Muscle of leg (tissue), 3 donors: ENCODE measurements at regions not wholly inside any gene's neighbourhood (a gene's known extent, or its start where the extent isn't known, plus 50 kb on each side); places are given as distances from the start of the nearest gene placed in this dataset.

Source experiments
- DNase-seq: peaks from one replicate; pipeline ENCODE4 v3.0.0; 2013
- H3K27ac ChIP-seq: one replicate; pipeline ENCODE4 v1.5.1; 2013; ENCODE audit warnings: mild to moderate bottlenecking, low read length, control low read depth
- H3K27me3 ChIP-seq: one replicate; pipeline ENCODE4 v1.6.1; 2013; ENCODE audit warnings: low read length; ENCODE audit not compliant: control insufficient read depth, insufficient read depth
- H3K36me3 ChIP-seq: one replicate; pipeline ENCODE4 v1.6.1; 2013; ENCODE audit warnings: low read length; ENCODE audit not compliant: control insufficient read depth, insufficient read depth
- H3K4me1 ChIP-seq: one replicate; pipeline ENCODE4 v1.6.1; 2013; ENCODE audit warnings: low read length; ENCODE audit not compliant: control insufficient read depth, insufficient read depth
- H3K4me3 ChIP-seq: one replicate; pipeline ENCODE4 v1.5.1; 2013; ENCODE audit warnings: low read length, control low read depth
- H3K9me3 ChIP-seq: replicated peaks from 2 replicates; pipeline ENCODE4 v1.6.1; 2013; ENCODE audit warnings: low read depth, low read length; ENCODE audit not compliant: control insufficient read depth
- WGBS: methylation state at CpG from one replicate; pipeline ENCODE4 v1.1.5; 2013; ENCODE audit warnings: missing lambda C conversion rate; ENCODE audit not compliant: insufficient coverage; 5-methylcytosine and 5-hydroxymethylcytosine counted together

GRCh38 chr5:13524936-13525335 lies 419.6 kb downstream of the DNAH5 start:
- Histone ChIP-seq H3K9me3 (no peaks in the 10 kb centered on the region), H3K27ac (no peak overlapping the region), H3K27me3 (no peaks in the 10 kb centered on the region), H3K4me3 (no peak overlapping the region), H3K36me3 (no peaks in the 10 kb centered on the region), H3K4me1 (no peaks in the 10 kb centered on the region)
- WGBS: 78% methylated on average over 1 of the region's 2 CpGs
- DNase-seq: no peak

GRCh38 chr5:13519131-13519530 lies 425.4 kb downstream of the DNAH5 start:
- peak; percentile 56 for DNase-seq
- no CpG with 5 or more reads among the region's 1 CpG for WGBS

DNA sequence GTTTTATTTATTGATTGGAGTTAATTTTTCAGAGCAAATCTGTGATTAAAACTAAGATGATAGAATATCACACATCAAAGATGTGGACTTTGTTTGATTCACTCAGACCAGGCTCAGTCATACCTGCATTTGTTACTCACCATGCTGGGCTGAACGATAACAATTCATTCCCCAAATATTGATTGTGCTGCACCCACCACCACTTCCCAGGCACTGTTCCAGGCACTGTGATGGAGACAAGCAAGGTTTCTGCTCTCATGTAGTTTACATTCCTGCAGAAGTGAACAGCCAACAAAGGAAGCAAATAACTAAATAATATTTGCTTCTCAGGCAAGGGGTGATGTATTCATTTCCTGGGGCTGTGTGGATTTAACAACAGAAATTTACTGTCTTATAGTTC lies 428.3 kb downstream of the DNAH5 start:
- H3K27me3 ChIP-seq: no peaks in the 10 kb centered on the region
- H3K4me1 ChIP-seq: no peaks in the 10 kb centered on the region
- no CpG with 5 or more reads among the region's 1 CpG for WGBS

More at GRCh38 chr5:13519131-13519530, 425.4 kb downstream of the DNAH5 start:
- Histone ChIP-seq H3K27ac (no peak overlapping the region), H3K4me1 (no peaks in the 10 kb centered on the region), H3K27me3 (no peaks in the 10 kb centered on the region), H3K9me3 (no peaks in the 10 kb centered on the region), H3K36me3 (no peaks in the 10 kb centered on the region), H3K4me3 (no peak overlapping the region)

DNA sequence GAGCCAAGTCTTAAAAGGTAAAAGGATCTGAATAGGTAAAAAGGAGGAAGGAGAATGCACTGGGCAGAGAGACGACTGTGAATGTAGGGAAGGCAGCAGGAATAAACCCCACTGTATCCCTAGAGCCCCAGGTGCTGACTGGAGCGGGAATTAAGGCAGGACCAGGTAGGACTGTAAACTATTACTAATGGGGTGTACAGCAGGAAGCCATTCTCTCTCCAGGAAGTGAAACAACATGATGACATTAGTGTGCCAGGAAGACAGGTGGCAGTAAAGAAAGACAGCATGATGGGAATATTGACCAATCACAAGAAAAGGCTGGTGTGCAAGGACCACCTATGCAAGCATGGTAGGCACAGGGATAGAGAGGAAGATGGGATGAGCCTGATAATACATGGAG lies 433.0 kb downstream of the DNAH5 start:
- Histone ChIP-seq H3K4me3 (no peak overlapping the region), H3K9me3 (no peaks in the 10 kb centered on the region), H3K27me3 (no peaks in the 10 kb centered on the region), H3K27ac (no peak overlapping the region), H3K36me3 (no peaks in the 10 kb centered on the region), H3K4me1 (no peaks in the 10 kb centered on the region)
- DNase-seq: no peak
- WGBS: 50% methylated on average over 2 of the region's 2 CpGs

More for the DNA sequence above, 428.3 kb downstream of the DNAH5 start:
- Histone ChIP-seq H3K9me3 (no peaks in the 10 kb centered on the region), H3K27ac (no peak overlapping the region), H3K4me3 (no peak overlapping the region), H3K36me3 (no peaks in the 10 kb centered on the region)
- no peak for DNase-seq

- Histone ChIP-seq H3K4me1 (no peaks in the 10 kb centered on the region), H3K27me3 (no peaks in the 10 kb centered on the region), H3K27ac (no peak overlapping the region), H3K9me3 (no peaks in the 10 kb centered on the region), H3K4me3 (no peak overlapping the region), H3K36me3 (no peaks in the 10 kb centered on the region)
- no peak for DNase-seq
- 47% methylated on average over 3 of the region's 4 CpGs for WGBS
These were observed 433.9 kb downstream of the DNAH5 start for GRCh38 chr5:13510616-13511015.

GRCh38 chr5:13508559-13508958 lies 435.9 kb downstream of the DNAH5 start:
- H3K36me3 ChIP-seq: no peaks in the 10 kb centered on the region
- no CpG with 5 or more reads among the region's 2 CpGs for WGBS
- no peak overlapping the region for H3K4me3 ChIP-seq
- DNase-seq: no peak
- no peaks in the 10 kb centered on the region for H3K27me3 ChIP-seq
- H3K9me3 ChIP-seq: no peaks in the 10 kb centered on the region
- H3K27ac ChIP-seq: no peak overlapping the region
- no peaks in the 10 kb centered on the region for H3K4me1 ChIP-seq

DNA sequence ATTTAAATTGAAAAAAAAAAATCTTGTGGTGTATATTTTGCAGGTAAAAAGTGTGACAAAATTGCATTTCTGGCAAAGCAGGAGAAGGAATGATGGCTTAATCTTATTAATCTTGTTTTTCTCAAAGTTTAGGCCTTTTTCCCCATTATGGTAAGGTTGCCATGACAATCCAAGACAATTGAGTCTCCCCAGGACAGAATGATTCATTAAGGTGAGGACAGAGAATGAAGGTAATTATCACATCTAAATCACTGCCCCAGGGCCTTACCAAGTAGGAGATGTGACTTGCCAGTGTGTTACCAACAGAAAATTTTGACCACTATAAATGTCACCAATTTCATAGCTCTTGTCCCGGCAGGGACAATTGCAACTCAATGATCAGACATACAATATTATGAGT lies 439.2 kb downstream of the DNAH5 start:
- Histone ChIP-seq H3K27ac (no peak overlapping the region), H3K4me3 (no peak overlapping the region), H3K36me3 (no peaks in the 10 kb centered on the region), H3K27me3 (no peaks in the 10 kb centered on the region), H3K9me3 (no peaks in the 10 kb centered on the region), H3K4me1 (no peaks in the 10 kb centered on the region)
- no peak for DNase-seq
- no CpG with 5 or more reads among the region's 1 CpG for WGBS

DNA sequence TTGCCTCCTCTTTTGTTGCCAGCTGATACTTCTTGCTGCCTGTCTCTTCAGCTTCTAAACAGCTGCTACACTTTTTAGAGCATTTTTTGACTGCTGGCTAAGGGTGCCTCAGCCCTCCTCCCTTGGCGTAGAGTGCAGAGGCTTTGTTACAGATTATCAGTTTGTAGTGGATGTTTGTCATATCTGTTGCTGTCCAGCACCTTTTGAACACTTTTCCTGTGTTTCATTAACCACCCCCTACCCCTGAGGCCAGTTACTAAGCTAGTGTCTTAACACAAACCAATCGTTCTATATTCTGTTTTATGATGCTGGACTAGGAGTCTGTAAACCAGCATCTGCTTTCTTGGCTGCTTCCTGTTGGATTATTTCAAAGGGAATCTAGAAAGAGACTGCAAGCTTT lies 441.5 kb downstream of the DNAH5 start:
- no peak overlapping the region for H3K4me3 ChIP-seq
- H3K9me3 ChIP-seq: no peaks in the 10 kb centered on the region
- no CpG with 5 or more reads among the region's 2 CpGs for WGBS
- no peaks in the 10 kb centered on the region for H3K4me1 ChIP-seq
- H3K27ac ChIP-seq: no peak overlapping the region
- H3K36me3 ChIP-seq: no peaks in the 10 kb centered on the region
- peak; percentile 8 for DNase-seq
- H3K27me3 ChIP-seq: no peaks in the 10 kb centered on the region

- Histone ChIP-seq H3K4me1 (no peaks in the 10 kb centered on the region), H3K4me3 (no peak overlapping the region), H3K36me3 (no peaks in the 10 kb centered on the region), H3K27me3 (no peaks in the 10 kb centered on the region), H3K27ac (no peak overlapping the region), H3K9me3 (no peaks in the 10 kb centered on the region)
- DNase-seq: no peak
- 80% methylated on average over 3 of the region's 3 CpGs for WGBS
These were observed 443.3 kb downstream of the DNAH5 start for GRCh38 chr5:13501176-13501575.

- no peaks in the 10 kb centered on the region for H3K9me3 ChIP-seq
- no peak overlapping the region for H3K4me3 ChIP-seq
- no peaks in the 10 kb centered on the region for H3K36me3 ChIP-seq
- DNase-seq: no peak
- H3K27ac ChIP-seq: no peak overlapping the region
- no peaks in the 10 kb centered on the region for H3K27me3 ChIP-seq
- no peaks in the 10 kb centered on the region for H3K4me1 ChIP-seq
These were observed 446.2 kb downstream of the DNAH5 start for GRCh38 chr5:13498279-13498678.

DNA sequence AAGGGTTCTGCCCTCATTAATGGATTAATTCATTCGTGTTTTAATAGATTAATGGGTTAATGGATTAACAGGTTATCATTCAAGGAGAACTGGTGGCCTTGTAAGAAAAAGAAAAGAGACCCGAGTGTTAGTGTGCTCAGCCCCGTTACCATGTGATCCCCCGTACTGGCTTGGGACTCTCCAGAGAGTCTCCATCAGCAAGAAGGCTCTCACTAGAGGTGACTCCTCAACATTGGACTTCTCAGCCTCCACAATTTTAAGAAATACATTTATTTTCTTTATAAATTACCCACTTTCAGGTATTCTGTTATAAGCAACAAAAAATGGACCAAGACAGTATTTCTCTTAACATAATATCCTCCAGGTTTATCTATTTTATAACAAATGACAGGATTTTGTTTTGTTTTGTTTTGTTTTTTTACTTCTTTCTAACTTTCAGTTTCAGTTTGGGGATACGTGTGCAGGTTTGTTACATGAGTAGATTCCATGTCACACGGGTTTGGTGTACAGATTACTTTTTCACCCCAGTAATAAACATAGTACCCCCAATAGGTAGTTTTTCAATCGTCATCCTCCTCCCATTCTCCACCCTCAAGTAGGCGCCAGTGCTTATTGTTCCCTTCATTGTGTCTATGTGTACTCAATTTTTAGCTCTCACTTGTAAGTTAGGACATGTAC lies 456.1 kb downstream of the DNAH5 start:
- WGBS: 38% methylated on average over 1 of the region's 8 CpGs
- Histone ChIP-seq H3K27me3 (no peaks in the 10 kb centered on the region), H3K9me3 (no peaks in the 10 kb centered on the region), H3K4me3 (no peak overlapping the region), H3K36me3 (no peaks in the 10 kb centered on the region), H3K27ac (no peak overlapping the region), H3K4me1 (no peaks in the 10 kb centered on the region)
- no peak for DNase-seq
